ENCODE measurements at regions not wholly inside any gene's neighbourhood (a gene's known extent, or its start where the extent isn't known, plus 50 kb on each side); places are given as distances from the start of the nearest gene placed in this dataset.

DNA sequence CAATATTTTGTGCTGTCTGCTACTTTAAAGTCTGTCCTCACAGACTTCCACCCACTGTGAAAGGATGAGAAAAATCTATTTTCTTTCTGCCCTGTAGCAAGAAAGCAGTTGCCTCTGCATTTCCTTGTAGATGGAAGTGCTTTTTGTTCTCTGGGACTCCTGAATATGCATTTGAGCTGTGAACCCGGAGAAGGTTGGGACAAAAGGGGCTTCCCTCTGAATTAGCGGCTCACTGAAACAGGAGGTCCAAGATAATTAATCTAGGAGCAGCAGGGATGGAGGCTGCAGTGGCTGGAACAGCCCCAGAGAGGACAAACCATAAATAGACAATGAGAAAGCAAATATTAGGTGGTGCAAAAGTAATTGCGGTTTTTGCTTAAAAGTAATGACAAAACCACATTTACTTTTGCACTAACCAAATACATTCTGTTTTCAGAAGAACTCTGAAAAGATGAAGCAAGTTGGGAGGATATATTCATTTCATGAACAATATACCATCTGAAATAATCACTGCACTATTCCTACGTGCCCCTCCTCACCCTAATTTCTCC, 143.4 kb upstream of the KBTBD8 start:
- H3K36me3 ChIP-seq (ENCODE audit: control insufficient read depth in 2 of 2, insufficient read depth in 1 of 2, low read length in 2 of 2): no peaks in the 10 kb centered on the region
- no peaks in the 10 kb centered on the region for H3K9me3 ChIP-seq (ENCODE audit: control insufficient read depth, insufficient read depth, low read depth, low read length)
- TF ChIP-seq ZXDB (tag by site-specific recombination; IDR thresholded peaks at IDR 0.05): no peak
- TF ChIP-seq ZNF596 (tag by site-specific recombination; IDR thresholded peaks at IDR 0.05): no peak
- TF ChIP-seq ZNF473 (tag by site-specific recombination; IDR thresholded peaks at IDR 0.05): no peak
- TF ChIP-seq, protein P1, sequence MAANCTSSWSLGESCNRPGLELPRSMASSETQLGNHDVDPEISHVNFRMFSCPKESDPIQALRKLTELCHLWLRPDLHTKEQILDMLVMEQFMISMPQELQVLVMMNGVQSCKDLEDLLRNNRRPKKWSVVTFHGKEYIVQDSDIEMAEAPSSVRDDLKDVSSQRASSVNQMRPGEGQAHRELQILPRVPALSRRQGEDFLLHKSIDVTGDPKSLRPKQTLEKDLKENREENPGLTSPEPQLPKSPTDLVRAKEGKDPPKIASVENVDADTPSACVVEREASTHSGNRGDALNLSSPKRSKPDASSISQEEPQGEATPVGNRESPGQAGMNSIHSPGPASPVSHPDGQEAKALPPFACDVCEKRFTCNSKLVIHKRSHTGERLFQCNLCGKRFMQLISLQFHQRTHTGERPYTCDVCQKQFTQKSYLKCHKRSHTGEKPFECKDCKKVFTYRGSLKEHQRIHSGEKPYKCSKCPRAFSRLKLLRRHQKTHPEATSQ (tag by site-specific recombination; IDR thresholded peaks at IDR 0.05): no peak
- no peak for TF ChIP-seq MYNN (tag by site-specific recombination; IDR thresholded peaks at IDR 0.05; ENCODE audit: borderline replicate concordance)
- TF ChIP-seq ZNF169 (tag by site-specific recombination; IDR thresholded peaks at IDR 0.05): no peak
- TF ChIP-seq ZNF112 (tag by site-specific recombination; IDR thresholded peaks at IDR 0.05): no peak
- POLR2A ChIA-PET: no interaction called here
- no peak overlapping the region for H3K4me3 ChIP-seq (ENCODE audit: low read depth, low read length)
- no peak overlapping the region for H3K27ac ChIP-seq (ENCODE audit: extremely low read depth, low read depth, low read length)
- CTCF ChIA-PET: interaction anchor here (0.6 to 1.1 kb wide), 2 partner anchors 32 to 52 kb away, joined by 3 to 4 read pairs; no protein-coding TSS in a partner anchor
- no peaks in the 10 kb centered on the region for H3K4me1 ChIP-seq (ENCODE audit: control insufficient read depth, insufficient read depth, low read length)

DNA sequence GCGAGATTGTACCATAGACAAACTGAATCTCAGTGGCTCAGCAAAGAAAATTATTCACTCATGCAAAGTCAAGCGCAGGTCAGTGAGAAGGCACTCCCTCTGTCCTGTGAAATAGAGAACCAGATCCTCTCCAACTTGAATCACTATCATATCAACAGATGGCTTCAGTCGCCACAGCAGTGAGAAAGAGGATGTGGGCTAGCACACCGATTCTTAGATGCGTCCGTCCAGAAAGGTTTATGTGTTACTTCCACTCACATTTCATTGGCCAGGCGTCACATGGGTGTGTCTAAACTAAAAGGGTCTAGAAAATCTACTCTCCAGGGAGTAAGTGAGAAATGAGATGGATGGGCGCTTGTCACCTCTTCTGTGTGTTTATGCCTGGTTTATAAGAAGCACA, 141.6 kb upstream of the KBTBD8 start:
- POLR2A ChIA-PET: no interaction called here

DNA sequence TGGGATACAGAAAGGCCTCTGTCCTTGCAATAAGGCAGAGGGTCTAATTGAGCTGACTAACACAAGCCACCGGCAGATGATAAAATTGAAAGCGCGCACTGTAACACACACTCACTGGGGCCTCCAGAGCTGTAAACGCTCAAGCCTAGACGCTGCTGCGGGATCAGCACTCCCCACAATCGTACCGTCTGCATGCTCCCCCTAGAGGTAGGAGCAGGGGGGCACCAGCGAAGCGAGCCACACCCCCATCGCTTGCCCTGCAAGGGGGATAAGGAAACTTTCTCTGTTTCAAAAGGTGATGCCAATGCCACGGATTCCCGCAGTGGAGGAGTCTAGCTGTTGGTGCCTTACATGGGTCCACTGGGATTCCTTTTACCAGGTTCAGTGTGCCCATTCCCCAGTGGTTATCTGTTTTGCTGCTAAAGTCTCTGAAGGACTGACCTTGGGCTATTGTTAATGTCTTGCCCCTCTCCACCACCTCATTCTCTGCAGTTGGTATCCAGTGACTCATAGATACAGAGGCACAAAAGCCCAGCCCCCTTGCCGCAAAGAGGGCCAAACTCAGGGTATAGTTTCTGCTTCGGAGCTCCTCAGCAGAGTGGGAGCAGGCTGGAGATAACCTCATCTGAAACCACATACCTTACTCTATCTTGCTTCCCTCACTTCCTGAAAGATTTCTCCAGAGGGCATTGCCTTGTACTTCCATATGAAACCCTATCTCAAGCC, 139.3 kb upstream of the KBTBD8 start:
- Histone ChIP-seq H3K27ac (ENCODE audit: extremely low read depth, low read depth, low read length) (no peak overlapping the region), H3K4me1 (ENCODE audit: control insufficient read depth, insufficient read depth, low read length) (no peaks in the 10 kb centered on the region), H3K4me3 (ENCODE audit: low read depth, low read length) (no peak overlapping the region), H3K9me3 (ENCODE audit: control insufficient read depth, insufficient read depth, low read depth, low read length) (no peaks in the 10 kb centered on the region), H3K36me3 (ENCODE audit: control insufficient read depth in 2 of 2, insufficient read depth in 1 of 2, low read length in 2 of 2) (no peaks in the 10 kb centered on the region)
- POLR2A ChIA-PET: no interaction called here
- TF ChIP-seq HOXC10 (CRISPR knock-in tag; IDR thresholded peaks at IDR 0.05) (no peak), SETDB1 (IDR thresholded peaks at IDR 0.05; ENCODE audit: insufficient read length, low read length) (no peak), YY1 (tag by site-specific recombination; IDR thresholded peaks at IDR 0.05) (no peak), ZNF404 (tag by site-specific recombination; IDR thresholded peaks at IDR 0.05) (no peak), WT1 (tag by site-specific recombination; IDR thresholded peaks at IDR 0.05) (no peak), ZNF791 (tag by site-specific recombination; IDR thresholded peaks at IDR 0.05) (no peak), OVOL3 (tag by site-specific recombination; IDR thresholded peaks at IDR 0.05) (no peak)
- TF ChIP-seq, protein P2, sequence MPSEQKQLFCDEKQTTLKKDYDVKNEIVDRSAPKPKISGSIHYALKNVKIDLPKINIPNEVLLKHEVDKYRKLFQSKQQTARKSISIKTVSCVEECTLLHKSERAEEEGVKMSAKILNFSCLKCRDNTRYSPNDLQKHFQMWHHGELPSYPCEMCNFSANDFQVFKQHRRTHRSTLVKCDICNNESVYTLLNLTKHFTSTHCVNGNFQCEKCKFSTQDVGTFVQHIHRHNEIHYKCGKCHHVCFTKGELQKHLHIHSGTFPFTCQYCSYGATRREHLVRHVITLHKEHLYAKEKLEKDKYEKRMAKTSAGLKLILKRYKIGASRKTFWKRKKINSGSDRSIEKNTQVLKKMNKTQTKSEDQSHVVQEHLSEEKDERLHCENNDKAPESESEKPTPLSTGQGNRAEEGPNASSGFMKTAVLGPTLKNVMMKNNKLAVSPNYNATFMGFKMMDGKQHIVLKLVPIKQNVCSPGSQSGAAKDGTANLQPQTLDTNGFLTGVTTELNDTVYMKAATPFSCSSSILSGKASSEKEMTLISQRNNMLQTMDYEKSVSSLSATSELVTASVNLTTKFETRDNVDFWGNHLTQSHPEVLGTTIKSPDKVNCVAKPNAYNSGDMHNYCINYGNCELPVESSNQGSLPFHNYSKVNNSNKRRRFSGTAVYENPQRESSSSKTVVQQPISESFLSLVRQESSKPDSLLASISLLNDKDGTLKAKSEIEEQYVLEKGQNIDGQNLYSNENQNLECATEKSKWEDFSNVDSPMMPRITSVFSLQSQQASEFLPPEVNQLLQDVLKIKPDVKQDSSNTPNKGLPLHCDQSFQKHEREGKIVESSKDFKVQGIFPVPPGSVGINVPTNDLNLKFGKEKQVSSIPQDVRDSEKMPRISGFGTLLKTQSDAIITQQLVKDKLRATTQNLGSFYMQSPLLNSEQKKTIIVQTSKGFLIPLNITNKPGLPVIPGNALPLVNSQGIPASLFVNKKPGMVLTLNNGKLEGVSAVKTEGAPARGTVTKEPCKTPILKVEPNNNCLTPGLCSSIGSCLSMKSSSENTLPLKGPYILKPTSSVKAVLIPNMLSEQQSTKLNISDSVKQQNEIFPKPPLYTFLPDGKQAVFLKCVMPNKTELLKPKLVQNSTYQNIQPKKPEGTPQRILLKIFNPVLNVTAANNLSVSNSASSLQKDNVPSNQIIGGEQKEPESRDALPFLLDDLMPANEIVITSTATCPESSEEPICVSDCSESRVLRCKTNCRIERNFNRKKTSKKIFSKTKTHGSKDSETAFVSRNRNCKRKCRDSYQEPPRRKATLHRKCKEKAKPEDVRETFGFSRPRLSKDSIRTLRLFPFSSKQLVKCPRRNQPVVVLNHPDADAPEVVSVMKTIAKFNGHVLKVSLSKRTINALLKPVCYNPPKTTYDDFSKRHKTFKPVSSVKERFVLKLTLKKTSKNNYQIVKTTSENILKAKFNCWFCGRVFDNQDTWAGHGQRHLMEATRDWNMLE (tag by site-specific recombination; conservative IDR thresholded peaks at IDR 0.05; ENCODE audit: low read depth): no peak
- CTCF ChIA-PET: interaction anchor here (0.6 to 0.7 kb wide), 2 partner anchors 136 to 280 kb away, joined by 3 read pairs; no protein-coding TSS in a partner anchor

More for the DNA sequence above, 141.6 kb upstream of the KBTBD8 start:
- CTCF ChIA-PET: no interaction called here
- H3K9me3 ChIP-seq (ENCODE audit: control insufficient read depth, insufficient read depth, low read depth, low read length): no peaks in the 10 kb centered on the region
- no peak overlapping the region for H3K27ac ChIP-seq (ENCODE audit: extremely low read depth, low read depth, low read length)
- H3K4me3 ChIP-seq (ENCODE audit: low read depth, low read length): no peak overlapping the region
- H3K36me3 ChIP-seq (ENCODE audit: control insufficient read depth in 2 of 2, insufficient read depth in 1 of 2, low read length in 2 of 2): no peaks in the 10 kb centered on the region
- no peaks in the 10 kb centered on the region for H3K4me1 ChIP-seq (ENCODE audit: control insufficient read depth, insufficient read depth, low read length)
- TF ChIP-seq ZNF16 (tag by site-specific recombination; IDR thresholded peaks at IDR 0.05; ENCODE audit: low read depth) (no peak), KLF7 (tag by site-specific recombination; IDR thresholded peaks at IDR 0.05; ENCODE audit: borderline replicate concordance) (no peak)
- TF ChIP-seq, protein P3, sequence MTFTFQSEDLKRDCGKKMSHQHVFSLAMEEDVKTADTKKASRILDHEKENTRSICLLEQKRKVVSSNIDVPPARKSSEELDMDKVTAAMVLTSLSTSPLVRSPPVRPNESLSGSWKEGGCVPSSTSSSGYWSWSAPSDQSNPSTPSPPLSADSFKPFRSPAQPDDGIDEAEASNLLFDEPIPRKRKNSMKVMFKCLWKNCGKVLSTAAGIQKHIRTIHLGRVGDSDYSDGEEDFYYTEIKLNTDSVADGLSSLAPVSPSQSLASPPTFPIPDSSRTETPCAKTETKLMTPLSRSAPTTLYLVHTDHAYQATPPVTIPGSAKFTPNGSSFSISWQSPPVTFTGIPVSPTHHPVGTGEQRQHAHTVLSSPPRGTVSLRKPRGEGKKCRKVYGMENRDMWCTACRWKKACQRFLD (tag by site-specific recombination; IDR thresholded peaks at IDR 0.05): no peak

All from HEK293 (cell line).